Activated CD4-positive, alpha-beta T cell treated with anti-CD3 and anti-CD28 coated beads for 36 hours (primary cell): ENCODE measurements at regions not wholly inside any gene's neighbourhood (a gene's known extent, or its start where the extent isn't known, plus 50 kb on each side); places are given as distances from the start of the nearest gene placed in this dataset.
A peak's percentile ranks its signal among the peaks of the same experiment; 100 is the strongest.

Experiments
- ATAC-seq: fragments of 200-7000 bp; cut with Tn5 transposase; one replicate; pipeline ENCODE4 v1.10.0; 2021; ENCODE audit warnings: mild to moderate bottlenecking, moderate library complexity
- CTCF ChIA-PET: fragments of 350-600 bp; sonication (Branson Sonifier 250); formaldehyde crosslinking; loops from one replicate; lab custom pipeline; 2021; ENCODE audit warnings: antibody characterized with exemption; lab: Charles Lee
- POLR2A ChIA-PET: fragments of 350-600 bp; sonication (Branson Sonifier 250); formaldehyde crosslinking; loops from one replicate; lab custom pipeline; 2021; ENCODE audit warnings: antibody characterized with exemption, inconsistent platforms; lab: Charles Lee
- DNase-seq: peaks from one replicate; pipeline ENCODE4 v3.0.0-alpha.2; 2020
- H3K27ac Mint-ChIP-seq: one replicate; pipeline ENCODE4 v1.8.0; 2021; ENCODE audit warnings: mixed read lengths
- H3K27me3 Mint-ChIP-seq: one replicate; pipeline ENCODE4 v1.8.0; 2021; ENCODE audit warnings: mixed read lengths
- H3K36me3 Mint-ChIP-seq: one replicate; pipeline ENCODE4 v1.8.0; 2021; ENCODE audit warnings: low read depth, mixed read lengths
- H3K4me1 Mint-ChIP-seq: one replicate; pipeline ENCODE4 v1.8.0; 2021; ENCODE audit warnings: mixed read lengths
- H3K4me3 Mint-ChIP-seq: one replicate; pipeline ENCODE4 v1.8.0; 2021; ENCODE audit warnings: mild to moderate bottlenecking, moderate library complexity, mixed read lengths
- H3K9me3 Mint-ChIP-seq: one replicate; pipeline ENCODE4 v1.8.0; 2021; ENCODE audit warnings: low read depth, mixed read lengths
- intact Hi-C, 2 experiments: fragments of 100-400 bp; cut with DNase I in 1 of 2; cut with micrococcal nuclease in 1 of 2; formaldehyde crosslinking; loops; one replicate each; pipeline versions ENCODE4 v1.14.2 to v1.15.1; 2022 to 2024; cut with DNase I, micrococcal nuclease

DNA sequence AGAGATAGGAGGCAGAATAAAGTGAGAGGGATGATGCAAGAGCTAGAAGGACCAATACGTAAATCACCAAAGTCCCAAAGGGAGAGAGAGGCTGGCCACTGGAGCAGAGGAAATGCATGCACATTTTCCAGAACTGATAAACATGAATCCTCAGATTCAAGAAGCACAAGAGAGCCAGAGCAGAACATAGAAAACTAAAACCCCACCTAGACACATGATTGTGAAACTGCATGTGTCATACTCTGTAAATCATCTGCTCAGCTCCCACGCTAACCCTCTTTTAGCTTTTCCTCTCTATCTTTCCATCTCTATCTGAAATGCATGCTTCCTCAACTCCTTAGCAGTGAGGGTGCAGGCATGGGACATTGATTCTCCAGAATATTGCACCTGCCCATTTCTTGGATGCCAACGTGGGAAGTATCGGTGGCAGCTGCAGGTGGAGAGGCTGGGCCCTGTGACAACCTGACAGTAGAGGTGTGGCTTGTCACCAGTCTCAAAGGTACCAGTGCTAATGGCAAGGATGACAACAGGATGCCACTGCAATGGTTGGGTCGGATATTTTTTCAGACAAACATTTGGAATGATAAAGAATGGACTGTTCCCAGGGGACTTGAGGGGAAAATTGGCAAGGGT lies 89.3 kb upstream of the OTOS start:
- ATAC-seq (no peak), DNase-seq (no peak)
- peaks cover 21% of the 10 kb centered on the region for H3K27me3 Mint-ChIP-seq
- H3K4me3 Mint-ChIP-seq: no peak overlapping the region
- POLR2A ChIA-PET: no interaction called here
- H3K4me1 Mint-ChIP-seq: no peaks in the 10 kb centered on the region
- H3K36me3 Mint-ChIP-seq: no peaks in the 10 kb centered on the region
- H3K9me3 Mint-ChIP-seq: peaks cover 13% of the 10 kb centered on the region
- CTCF ChIA-PET: interaction anchor here (0.6 kb wide), 2 partner anchors 13 to 15 kb away, joined by 3 read pairs; no protein-coding TSS in a partner anchor
- H3K27ac Mint-ChIP-seq: no peak overlapping the region
- intact Hi-C loops: no loop called here

DNA sequence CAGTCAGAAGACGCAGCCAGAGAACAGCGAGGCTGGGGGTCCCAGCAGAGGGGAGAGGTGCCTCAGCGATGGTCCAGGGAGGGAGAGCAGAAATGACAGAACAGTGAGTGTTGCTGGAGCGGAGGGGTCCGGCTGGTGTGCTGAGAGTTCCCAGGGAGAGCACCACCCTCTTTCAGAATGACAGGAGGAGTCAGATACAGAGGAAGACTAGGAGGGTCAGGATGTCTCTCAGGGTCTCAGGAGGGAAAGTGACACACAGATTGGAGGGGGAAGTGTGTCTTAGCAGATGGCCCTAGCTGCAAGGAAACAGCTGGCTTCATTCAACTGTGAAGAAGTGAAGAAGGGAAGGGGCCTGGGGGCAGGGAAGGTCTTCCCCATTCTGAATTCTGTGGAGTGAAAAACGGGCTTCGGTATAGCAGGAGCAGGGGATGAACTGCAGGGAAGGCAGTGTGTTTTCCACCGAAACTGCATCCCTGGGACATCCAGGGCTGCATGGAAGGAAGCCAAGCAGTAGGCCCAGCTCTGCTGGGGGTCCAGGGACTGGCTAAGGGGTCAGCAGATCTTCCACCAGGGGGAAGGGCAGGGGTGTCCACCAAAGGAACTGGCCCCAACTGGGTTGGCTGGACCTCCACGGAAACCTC lies 90.0 kb upstream of the OTOS start:
- Mint-ChIP-seq H3K4me3 (no peak overlapping the region), H3K4me1 (no peaks in the 10 kb centered on the region), H3K9me3 (peaks cover 13% of the 10 kb centered on the region), H3K27me3 (peaks cover 20% of the 10 kb centered on the region), H3K36me3 (no peaks in the 10 kb centered on the region), H3K27ac (no peak overlapping the region)
- intact Hi-C loops: no loop called here
- no peak for ATAC-seq
- CTCF ChIA-PET: interaction anchor here (0.6 to 1.1 kb wide), 2 partner anchors 10 to 14 kb away, joined by 3 read pairs; no protein-coding TSS in a partner anchor
- POLR2A ChIA-PET: no interaction called here
- DNase-seq: no peak

DNA sequence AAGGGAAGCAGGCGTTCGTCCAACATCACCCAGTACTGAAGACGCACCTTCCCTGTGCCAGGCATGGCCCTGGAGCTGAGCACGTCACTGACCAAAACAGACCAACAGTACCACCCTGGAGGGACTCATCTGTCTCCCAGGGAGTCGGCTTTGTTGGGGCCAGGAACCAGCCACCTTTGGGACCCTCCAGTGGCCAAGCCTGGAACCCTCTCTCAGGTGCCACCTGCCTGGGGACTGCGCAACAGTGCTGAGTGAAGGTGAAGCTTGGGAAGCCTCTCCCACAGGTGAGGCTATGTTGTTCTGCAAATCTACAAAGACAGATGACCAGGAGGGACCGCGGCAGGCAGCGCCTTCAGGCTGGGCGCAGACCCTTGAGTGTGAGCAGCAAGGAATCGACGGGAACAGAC lies 91.4 kb upstream of the OTOS start:
- no peak for DNase-seq
- Mint-ChIP-seq H3K4me1 (no peaks in the 10 kb centered on the region), H3K27ac (no peak overlapping the region), H3K9me3 (peaks cover 13% of the 10 kb centered on the region), H3K36me3 (no peaks in the 10 kb centered on the region), H3K4me3 (no peak overlapping the region), H3K27me3 (peaks cover 11% of the 10 kb centered on the region)
- no peak for ATAC-seq
- CTCF ChIA-PET: interaction anchor here (0.6 to 1.5 kb wide), 4 partner anchors 11 to 204 kb away, joined by 3 to 5 read pairs (median 4); no protein-coding TSS in a partner anchor
- POLR2A ChIA-PET: no interaction called here
- intact Hi-C loops: no loop called here

DNA sequence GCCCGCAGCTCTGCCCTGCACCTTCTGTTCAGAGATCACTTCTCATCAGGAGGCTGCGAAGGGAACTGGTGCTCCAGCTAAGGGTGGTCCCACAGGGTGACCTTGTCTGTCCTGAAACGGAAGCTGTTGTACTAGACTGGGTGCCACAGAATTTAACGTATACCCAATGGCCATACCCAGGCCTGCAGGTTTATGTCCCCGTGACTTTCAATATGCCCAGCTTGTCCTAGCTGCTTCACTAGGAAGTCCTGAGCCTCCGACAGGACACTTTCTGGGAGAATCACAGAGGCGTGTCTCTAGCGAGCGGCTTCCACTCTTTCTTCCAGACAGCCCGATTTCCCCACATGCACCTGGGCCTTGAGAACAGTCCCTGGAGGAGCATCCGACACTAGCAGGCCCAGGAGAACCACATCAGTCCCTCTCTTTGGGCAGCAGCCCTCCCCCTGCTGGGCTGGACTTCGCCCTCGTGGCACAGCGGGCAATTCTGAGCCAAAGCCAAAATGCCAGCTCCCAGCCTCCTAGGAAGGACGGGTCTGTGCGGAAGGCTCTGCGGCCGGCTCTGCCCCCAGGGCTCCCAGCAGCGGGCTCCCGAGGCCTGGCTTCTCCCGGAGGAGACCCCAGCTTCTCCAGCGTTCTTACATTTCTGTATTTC lies 91.9 kb upstream of the OTOS start:
- intact Hi-C loops: no loop called here
- no peak overlapping the region for H3K4me3 Mint-ChIP-seq
- POLR2A ChIA-PET: no interaction called here

DNA sequence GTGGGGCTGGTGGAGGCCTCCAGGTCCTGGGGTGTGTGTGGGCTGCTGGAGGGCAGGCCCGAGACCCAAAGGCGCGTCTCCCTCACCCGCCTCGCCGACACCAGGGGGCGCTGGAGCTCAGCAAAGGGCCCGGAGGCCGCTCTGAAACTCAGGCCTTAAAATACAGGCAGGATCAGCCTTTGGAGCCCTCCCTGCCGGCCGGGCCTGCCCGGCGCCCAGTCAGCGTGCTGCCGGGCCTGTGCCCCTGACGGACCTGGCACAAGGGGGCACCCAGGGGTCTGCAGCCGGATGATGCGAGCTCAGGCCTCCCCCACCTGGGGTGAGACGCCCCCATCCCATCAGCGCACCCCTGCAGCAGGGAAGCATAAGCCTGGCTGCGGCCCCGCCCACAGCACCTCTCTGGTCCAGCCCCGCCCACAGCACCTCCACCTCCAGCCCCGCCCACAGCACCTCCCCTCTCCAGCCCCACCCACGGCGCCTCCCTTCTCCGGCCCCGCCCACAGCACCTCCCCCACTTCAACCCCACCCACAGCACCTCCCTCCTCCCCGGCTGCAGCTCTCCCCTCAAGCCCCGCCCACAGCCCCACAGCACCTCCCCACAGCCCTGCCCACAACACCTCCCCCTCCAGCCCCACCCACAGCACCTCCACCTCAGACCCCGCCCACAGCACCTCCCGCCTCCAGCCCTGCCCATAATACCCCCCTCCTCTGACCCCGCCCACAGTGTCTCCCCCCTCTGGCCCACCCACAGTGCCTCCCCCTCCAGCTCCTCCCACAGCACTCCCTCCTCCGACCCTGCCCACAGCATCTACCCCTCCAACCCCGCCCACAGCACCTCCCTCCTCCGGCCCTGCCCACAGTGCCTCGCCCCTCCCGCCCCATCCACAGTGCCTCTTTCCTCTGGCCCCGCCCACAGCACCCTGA lies 92.8 kb upstream of the OTOS start:
- CTCF ChIA-PET: interaction anchor here (0.6 to 1.1 kb wide), 4 partner anchors 19 to 206 kb away, joined by 3 to 5 read pairs (median 4); no protein-coding TSS in a partner anchor
- no peaks in the 10 kb centered on the region for H3K36me3 Mint-ChIP-seq
- peaks cover 11% of the 10 kb centered on the region for H3K27me3 Mint-ChIP-seq
- H3K27ac Mint-ChIP-seq: no peak overlapping the region
- POLR2A ChIA-PET: interaction anchor here (0.5 kb wide), 1 partner anchor 39 kb away, joined by 3 read pairs; no protein-coding TSS in a partner anchor
- intact Hi-C loops: loop anchor here (1.0 kb wide), 5 partner anchors 28 to 599 kb away; partner anchors contain the start of gene CAPN10 (in 1 of the 2)
- H3K4me3 Mint-ChIP-seq: no peak overlapping the region
- ATAC-seq (peak; percentile 70), DNase-seq (peak; percentile 88)
- peaks cover 13% of the 10 kb centered on the region for H3K9me3 Mint-ChIP-seq
- H3K4me1 Mint-ChIP-seq: no peaks in the 10 kb centered on the region

More for the DNA sequence above, 91.9 kb upstream of the OTOS start:
- Mint-ChIP-seq H3K9me3 (peaks cover 13% of the 10 kb centered on the region), H3K36me3 (no peaks in the 10 kb centered on the region), H3K4me1 (no peaks in the 10 kb centered on the region), H3K27me3 (peaks cover 11% of the 10 kb centered on the region), H3K27ac (no peak overlapping the region)
- ATAC-seq: no peak
- DNase-seq: no peak
- CTCF ChIA-PET: interaction anchor here (0.6 to 1.5 kb wide), 5 partner anchors 12 to 207 kb away, joined by 3 to 5 read pairs (median 4); no protein-coding TSS in a partner anchor

DNA sequence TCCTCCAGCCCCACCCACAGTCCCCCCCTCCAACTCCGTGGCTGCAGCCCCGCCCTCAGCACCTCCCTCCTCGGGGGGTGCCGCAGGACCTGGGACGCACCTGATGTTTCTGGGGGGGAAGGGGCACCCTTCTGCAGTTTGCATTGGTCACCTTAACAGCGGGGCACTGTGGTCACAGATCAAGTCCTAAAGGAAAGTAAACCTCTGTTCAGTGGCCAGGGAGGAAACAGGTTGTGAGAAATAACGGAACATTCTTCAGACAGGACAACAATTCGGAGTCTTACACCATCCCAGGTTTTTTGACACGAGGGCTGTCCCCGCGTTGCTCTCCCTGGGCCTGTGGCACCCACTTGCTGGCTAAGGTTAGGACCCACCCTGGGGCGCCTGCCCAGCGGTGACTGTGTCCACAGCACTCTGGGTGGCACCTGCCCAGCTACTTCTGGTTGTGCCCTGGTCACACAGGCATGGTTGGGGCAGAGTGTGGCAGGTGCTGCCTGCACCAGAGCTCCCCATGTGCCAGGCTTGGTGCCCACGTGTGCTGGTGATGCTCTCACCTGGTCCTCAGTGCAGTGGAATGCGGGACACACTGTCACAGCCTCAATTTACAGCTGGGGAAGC lies 93.5 kb upstream of the OTOS start:
- H3K4me1 Mint-ChIP-seq: no peaks in the 10 kb centered on the region
- H3K9me3 Mint-ChIP-seq: peaks cover 8% of the 10 kb centered on the region
- ChIA-PET POLR2A (no interaction called here), CTCF (interaction anchor here (0.6 to 0.9 kb wide), 2 partner anchors 152 to 205 kb away, joined by 3 read pairs; no protein-coding TSS in a partner anchor)
- peaks cover 9% of the 10 kb centered on the region for H3K27me3 Mint-ChIP-seq
- H3K36me3 Mint-ChIP-seq: no peaks in the 10 kb centered on the region
- H3K4me3 Mint-ChIP-seq: no peak overlapping the region
- no peak for DNase-seq
- no peak overlapping the region for H3K27ac Mint-ChIP-seq
- ATAC-seq: no peak
- intact Hi-C loops: loop anchor here (1.0 kb wide), 5 partner anchors 29 to 598 kb away; partner anchors contain the start of gene CAPN10 (in 1 of the 2)

DNA sequence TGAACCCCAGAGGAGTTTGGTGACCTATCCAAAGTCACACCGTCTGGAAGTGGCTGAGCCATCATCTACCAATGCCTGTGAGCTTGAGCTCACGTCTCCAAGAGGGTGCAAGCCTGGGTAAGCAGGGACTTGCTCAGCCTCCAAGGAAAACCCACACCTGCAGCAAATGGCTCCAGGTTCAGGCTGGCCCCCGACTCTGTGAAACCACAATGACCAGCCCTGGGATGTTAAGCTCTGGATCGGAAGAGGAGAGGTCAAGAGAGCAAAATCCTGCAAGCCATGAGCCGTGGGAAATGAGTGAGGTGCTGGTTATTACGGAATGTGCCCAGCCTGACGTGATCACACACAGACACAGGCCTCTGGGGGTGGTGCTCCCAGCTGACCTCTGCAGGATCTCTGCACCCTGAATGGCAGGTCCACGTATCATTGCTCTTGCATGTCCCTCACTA lies 94.1 kb upstream of the OTOS start:
- ATAC-seq (no peak), DNase-seq (no peak)
- H3K27ac Mint-ChIP-seq: no peak overlapping the region
- POLR2A ChIA-PET: no interaction called here
- intact Hi-C loops: no loop called here
- H3K4me3 Mint-ChIP-seq: no peak overlapping the region
- peaks cover 14% of the 10 kb centered on the region for H3K27me3 Mint-ChIP-seq
- CTCF ChIA-PET: interaction anchor here (0.6 to 0.9 kb wide), 2 partner anchors 152 to 204 kb away, joined by 3 read pairs; no protein-coding TSS in a partner anchor
- H3K36me3 Mint-ChIP-seq: no peaks in the 10 kb centered on the region
- peaks cover 3% of the 10 kb centered on the region for H3K9me3 Mint-ChIP-seq
- H3K4me1 Mint-ChIP-seq: no peaks in the 10 kb centered on the region

DNA sequence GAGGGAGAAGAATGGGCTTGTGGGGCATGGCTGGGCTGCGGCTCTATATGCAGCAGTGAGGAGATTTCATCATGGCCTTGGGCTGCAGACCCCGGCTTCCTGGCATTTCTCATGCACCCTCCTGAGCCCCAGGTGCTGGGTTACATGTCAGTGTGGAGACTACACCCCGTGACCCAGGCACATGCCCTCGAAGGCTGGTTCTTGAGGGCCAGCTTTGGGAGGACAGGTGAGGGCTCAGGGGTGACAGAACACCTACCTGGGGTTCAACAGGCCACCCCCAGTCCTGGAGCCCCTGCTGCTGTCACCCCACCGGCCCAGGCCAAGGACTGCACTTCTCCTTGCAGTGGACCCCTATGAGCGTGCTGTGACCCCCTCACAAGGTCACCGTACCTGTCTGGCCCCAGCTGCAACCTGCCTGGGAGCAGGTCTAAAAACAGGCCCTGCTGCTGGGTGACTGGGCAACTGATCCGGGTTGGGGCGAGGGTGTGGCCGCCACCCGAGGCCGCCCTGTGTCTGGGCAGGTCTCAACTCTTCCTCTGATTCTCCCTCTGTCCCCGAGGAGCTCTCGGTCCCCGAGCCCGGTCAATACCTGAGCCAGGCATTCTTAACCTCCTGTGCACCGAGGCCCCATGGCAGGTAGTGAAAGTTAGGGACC lies 94.8 kb upstream of the OTOS start:
- Mint-ChIP-seq H3K36me3 (no peaks in the 10 kb centered on the region), H3K4me3 (no peak overlapping the region), H3K27me3 (peaks cover 8% of the 10 kb centered on the region), H3K27ac (no peak overlapping the region), H3K4me1 (peaks cover under 1% of the 10 kb centered on the region), H3K9me3 (no peaks in the 10 kb centered on the region)
- ChIA-PET CTCF (interaction anchor here (0.7 kb wide), 1 partner anchor 204 kb away, joined by 3 read pairs; no protein-coding TSS in a partner anchor), POLR2A (no interaction called here)
- intact Hi-C loops: no loop called here
- DNase-seq (no peak), ATAC-seq (no peak)

DNA sequence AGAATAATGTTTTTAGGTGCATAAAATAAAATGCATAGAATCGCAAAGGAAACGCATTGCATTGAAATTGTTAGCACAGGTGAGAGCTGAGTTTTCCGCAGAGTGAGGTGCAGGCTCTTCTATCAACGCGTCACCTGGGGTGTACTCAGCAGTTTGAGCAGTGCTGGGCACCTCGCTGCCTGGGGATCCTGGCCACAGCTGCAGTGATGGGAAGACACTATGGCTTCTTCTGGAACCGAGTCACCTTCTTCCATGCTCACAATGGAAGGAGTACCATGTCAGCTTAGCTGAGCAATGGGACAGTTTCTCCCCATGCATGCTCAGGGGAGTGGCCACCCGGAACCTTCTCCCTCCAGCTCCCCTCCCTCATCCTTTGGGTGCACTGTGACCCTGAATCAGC lies 95.4 kb upstream of the OTOS start:
- ChIA-PET POLR2A (no interaction called here), CTCF (interaction anchor here (0.7 kb wide), 1 partner anchor 203 kb away, joined by 3 read pairs; no protein-coding TSS in a partner anchor)
- Mint-ChIP-seq H3K4me1 (peaks cover 2% of the 10 kb centered on the region), H3K27me3 (peaks cover 12% of the 10 kb centered on the region), H3K27ac (no peak overlapping the region), H3K4me3 (no peak overlapping the region), H3K36me3 (no peaks in the 10 kb centered on the region), H3K9me3 (no peaks in the 10 kb centered on the region)
- intact Hi-C loops: no loop called here
- ATAC-seq: no peak
- no peak for DNase-seq
